ENCODE measurements at regions not wholly inside any gene's neighbourhood (a gene's known extent, or its start where the extent isn't known, plus 50 kb on each side); places are given as distances from the start of the nearest gene placed in this dataset.

- no peak for TF ChIP-seq JUND (IDR thresholded peaks at IDR 0.05; ENCODE audit: low read depth, low read length)
- TF ChIP-seq POLR2A (IDR thresholded peaks at IDR 0.05; ENCODE audit: low read depth, low read length), result no peak
- TF ChIP-seq IKZF2 (IDR thresholded peaks at IDR 0.05), result no peak
- TF ChIP-seq RFX5 (IDR thresholded peaks at IDR 0.05; ENCODE audit: low read depth, low read length), result no peak
- no peak for TF ChIP-seq TARDBP (IDR thresholded peaks at IDR 0.05; ENCODE audit: borderline replicate concordance)
- TF ChIP-seq FOS (IDR thresholded peaks at IDR 0.05; ENCODE audit: borderline replicate concordance, extremely low read depth, insufficient read length), result no peak
- TF ChIP-seq NR2C1 (IDR thresholded peaks at IDR 0.05), result no peak
- TF ChIP-seq, protein P1, sequence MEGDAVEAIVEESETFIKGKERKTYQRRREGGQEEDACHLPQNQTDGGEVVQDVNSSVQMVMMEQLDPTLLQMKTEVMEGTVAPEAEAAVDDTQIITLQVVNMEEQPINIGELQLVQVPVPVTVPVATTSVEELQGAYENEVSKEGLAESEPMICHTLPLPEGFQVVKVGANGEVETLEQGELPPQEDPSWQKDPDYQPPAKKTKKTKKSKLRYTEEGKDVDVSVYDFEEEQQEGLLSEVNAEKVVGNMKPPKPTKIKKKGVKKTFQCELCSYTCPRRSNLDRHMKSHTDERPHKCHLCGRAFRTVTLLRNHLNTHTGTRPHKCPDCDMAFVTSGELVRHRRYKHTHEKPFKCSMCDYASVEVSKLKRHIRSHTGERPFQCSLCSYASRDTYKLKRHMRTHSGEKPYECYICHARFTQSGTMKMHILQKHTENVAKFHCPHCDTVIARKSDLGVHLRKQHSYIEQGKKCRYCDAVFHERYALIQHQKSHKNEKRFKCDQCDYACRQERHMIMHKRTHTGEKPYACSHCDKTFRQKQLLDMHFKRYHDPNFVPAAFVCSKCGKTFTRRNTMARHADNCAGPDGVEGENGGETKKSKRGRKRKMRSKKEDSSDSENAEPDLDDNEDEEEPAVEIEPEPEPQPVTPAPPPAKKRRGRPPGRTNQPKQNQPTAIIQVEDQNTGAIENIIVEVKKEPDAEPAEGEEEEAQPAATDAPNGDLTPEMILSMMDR (IDR thresholded peaks at IDR 0.05 in 2 of 3, conservative IDR thresholded peaks at IDR 0.05 in 1 of 3; ENCODE audit: control insufficient read depth in 2 of 3, extremely low read depth in 1 of 3, insufficient read depth in 1 of 3, low read depth in 3 of 3, low read length in 3 of 3), result no peak
- no peak for TF ChIP-seq SREBF2 (IDR thresholded peaks at IDR 0.05; ENCODE audit: low read length)
These were observed 390.3 kb upstream of the DPH6 start for GRCh38 chr15:35936284-35936683.

All from GM12878 (cell line).